Panc1 (cell line): ENCODE measurements at regions not wholly inside any gene's neighbourhood (a gene's known extent, or its start where the extent isn't known, plus 50 kb on each side); places are given as distances from the start of the nearest gene placed in this dataset.

Experiments used
- CTCF ChIP-seq: fragments of 450-650 bp; IDR thresholded peaks from 2 replicates; pipeline ENCODE4 v1.5.1; 2017; ENCODE audit warnings: mild to moderate bottlenecking
- POLR2AphosphoS5 ChIP-seq: IDR thresholded peaks from 2 replicates; pipeline ENCODE4 v1.6.1; 2012; ENCODE audit warnings: mild to moderate bottlenecking, low read depth, low read length, moderate library complexity
- SIN3A ChIP-seq: IDR thresholded peaks from 2 replicates; pipeline ENCODE4 v1.6.1; 2012; ENCODE audit warnings: low read depth, mild to moderate bottlenecking, low read length, moderate library complexity, borderline replicate concordance; ENCODE audit not compliant: insufficient read depth
- TF ChIP-seq, protein P1 (sequence below), 2 experiments: IDR thresholded peaks; 2 replicates each; pipeline ENCODE4 v1.6.1; 2011 to 2012; ENCODE audit warnings: low read depth in 2 of 2, control low read depth in 1 of 2, low read length in 1 of 2, mild to moderate bottlenecking in 1 of 2, moderate library complexity in 1 of 2; ENCODE audit not compliant: insufficient read depth in 1 of 2

DNA sequence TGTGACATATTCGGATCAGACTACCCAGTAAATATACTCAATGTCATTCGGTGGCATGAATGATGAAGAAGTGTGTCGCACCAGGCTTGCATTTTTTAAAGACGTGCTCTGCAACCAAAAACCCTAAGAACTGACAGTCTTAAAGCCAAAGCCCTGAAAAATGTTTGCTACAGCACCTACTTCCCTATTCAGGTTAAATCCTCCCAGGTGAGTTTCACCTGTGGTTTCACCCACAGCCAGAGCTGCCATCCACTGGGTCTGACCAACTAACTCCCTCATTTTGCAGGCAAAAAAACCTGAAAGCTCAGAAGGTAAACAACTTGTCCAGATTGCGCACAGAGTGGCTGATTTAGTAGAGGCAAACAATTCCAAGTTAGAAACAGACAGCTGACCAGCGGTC is 222.3 kb upstream of the MGAT5 start:
- TF ChIP-seq, protein P1, sequence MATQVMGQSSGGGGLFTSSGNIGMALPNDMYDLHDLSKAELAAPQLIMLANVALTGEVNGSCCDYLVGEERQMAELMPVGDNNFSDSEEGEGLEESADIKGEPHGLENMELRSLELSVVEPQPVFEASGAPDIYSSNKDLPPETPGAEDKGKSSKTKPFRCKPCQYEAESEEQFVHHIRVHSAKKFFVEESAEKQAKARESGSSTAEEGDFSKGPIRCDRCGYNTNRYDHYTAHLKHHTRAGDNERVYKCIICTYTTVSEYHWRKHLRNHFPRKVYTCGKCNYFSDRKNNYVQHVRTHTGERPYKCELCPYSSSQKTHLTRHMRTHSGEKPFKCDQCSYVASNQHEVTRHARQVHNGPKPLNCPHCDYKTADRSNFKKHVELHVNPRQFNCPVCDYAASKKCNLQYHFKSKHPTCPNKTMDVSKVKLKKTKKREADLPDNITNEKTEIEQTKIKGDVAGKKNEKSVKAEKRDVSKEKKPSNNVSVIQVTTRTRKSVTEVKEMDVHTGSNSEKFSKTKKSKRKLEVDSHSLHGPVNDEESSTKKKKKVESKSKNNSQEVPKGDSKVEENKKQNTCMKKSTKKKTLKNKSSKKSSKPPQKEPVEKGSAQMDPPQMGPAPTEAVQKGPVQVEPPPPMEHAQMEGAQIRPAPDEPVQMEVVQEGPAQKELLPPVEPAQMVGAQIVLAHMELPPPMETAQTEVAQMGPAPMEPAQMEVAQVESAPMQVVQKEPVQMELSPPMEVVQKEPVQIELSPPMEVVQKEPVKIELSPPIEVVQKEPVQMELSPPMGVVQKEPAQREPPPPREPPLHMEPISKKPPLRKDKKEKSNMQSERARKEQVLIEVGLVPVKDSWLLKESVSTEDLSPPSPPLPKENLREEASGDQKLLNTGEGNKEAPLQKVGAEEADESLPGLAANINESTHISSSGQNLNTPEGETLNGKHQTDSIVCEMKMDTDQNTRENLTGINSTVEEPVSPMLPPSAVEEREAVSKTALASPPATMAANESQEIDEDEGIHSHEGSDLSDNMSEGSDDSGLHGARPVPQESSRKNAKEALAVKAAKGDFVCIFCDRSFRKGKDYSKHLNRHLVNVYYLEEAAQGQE (IDR thresholded peaks at IDR 0.05; ENCODE audit: insufficient read depth in 1 of 2, low read depth in 2 of 2, low read length in 1 of 2): no peak
- TF ChIP-seq POLR2AphosphoS5 (no peak), CTCF (no peak), SIN3A (no peak)
